Esophagus mucosa (tissue), 1 donor: ENCODE measurements at regions not wholly inside any gene's neighbourhood (a gene's known extent, or its start where the extent isn't known, plus 50 kb on each side); places are given as distances from the start of the nearest gene placed in this dataset.
A peak's percentile ranks its signal among the peaks of the same experiment; 100 is the strongest.

ENCODE experiments used
- ATAC-seq: fragments of 200-7000 bp; cut with Tn5 transposase; one replicate; pipeline ENCODE4 v1.9.1; 2020
- donor health status: DM: yes; HTN: yes; CAD: no.

- ATAC-seq: no peak
Observed at GRCh38 chr5:58057324-58057723, 402.6 kb downstream of the PLK2 start.

DNA sequence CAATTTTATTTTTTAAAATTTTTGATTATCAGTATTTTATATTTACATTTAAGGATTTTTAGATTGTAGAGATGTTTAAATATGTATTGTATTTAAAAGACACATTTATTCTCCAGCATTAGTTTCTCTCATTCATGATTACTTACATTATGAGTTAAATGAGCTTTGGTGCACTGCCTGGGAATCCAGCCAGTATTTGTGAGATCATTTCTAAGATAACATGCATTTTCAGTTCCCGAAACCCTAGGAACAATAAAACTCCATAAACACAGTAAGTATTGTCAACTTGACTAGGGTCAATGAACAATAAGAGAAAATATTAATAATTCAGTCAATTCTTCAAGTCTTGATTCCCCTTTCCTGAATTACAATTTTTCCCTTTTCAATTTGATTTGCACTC is 403.3 kb downstream of the PLK2 start:
- no peak for ATAC-seq

- ATAC-seq: no peak
Observed at GRCh38 chr5:58054018-58054417, 405.9 kb downstream of the PLK2 start.

DNA sequence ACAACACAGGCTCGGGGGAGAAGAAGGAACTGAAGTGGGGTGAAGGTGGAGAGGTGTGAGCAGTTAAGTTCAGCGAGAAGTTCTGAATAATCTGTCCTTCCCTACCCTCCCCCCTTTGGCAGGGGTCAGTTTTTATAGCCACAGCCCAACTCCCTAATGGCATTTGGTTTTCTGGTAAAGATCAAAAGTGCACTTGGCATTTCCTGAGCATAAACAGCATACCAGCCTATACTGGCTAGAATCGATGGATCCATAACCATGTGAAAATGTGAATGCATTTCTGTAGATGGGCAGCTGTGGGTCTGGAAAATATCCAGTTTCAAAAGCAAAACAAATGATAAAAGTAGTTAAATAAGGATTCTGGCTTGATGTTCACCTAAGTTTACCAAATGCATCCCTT is 410.9 kb downstream of the PLK2 start:
- no peak for ATAC-seq

DNA sequence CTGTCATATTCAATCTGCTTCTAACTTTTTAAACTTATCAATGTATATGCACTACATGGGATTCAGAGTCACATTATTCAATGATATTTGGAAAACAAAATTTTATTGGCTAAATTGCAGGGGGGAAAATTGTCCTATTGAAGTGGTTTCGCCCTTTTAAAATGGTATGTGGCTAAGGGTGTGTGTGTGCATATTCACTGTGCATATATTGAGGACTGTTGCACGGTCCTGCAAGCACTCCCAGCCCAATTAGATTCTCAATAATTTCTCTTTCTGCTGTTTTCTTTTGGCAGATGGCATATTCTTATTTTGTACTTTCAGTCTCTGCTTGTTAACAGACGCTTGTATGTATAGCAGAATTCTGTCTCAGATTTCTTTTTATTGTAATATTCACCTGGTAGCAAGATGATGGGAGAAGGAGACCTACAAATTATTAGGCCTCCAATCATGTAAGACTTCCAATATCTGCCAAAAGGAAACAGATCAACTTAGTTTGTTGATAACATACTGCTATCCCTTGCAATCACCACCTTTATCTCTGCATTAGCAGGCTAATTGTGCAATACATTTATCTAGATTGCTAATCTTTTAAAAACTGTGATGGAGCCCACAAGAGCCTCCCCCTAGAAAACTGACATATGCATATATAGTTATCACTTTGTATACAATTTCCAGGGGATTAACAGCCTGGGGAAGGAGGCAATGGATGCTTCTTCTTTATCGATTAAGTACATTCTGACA is 411.5 kb downstream of the PLK2 start:
- ATAC-seq: no peak

DNA sequence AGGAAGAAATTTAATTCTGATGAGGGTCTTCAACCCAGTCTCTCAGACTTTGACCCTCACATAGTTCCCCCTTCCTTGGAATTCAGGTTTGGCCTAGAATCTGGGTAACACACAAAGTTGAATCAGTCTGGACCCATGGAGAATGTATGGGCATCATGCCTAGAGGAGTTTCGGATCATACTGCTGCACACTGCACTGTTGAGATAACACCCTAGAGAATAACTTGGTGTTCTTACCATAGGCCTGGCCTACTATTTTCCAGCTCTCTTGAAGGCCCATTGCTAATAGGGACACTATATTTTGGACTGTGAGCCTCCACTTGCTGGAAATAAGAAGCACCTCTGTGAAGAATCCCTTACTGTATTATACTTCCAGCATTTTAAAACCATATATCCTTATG is 413.5 kb downstream of the PLK2 start:
- ATAC-seq: no peak

DNA sequence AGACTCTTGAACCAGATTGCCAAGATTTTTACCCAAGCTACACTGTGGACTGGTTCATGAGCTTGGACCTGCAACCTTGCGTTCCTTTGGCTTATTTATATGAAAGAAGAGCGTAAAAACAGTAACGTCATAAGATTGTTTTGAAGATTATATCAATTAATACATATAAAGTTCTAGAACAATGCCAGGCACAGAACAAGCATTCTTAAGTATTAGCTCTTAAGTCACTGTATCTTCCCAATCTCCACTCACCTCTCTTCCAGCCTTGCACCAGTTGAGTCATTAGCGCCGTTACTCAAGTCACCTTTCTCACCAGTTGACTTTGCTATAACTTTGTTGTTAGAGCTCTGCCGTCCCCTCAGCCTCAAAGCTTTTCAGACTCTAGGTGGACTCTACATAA is 415.7 kb downstream of the PLK2 start:
- ATAC-seq: no peak

- ATAC-seq: no peak
Observed at GRCh38 chr5:58043032-58043945, 416.6 kb downstream of the PLK2 start.

- no peak for ATAC-seq
Observed at GRCh38 chr5:58041884-58042283, 418.0 kb downstream of the PLK2 start.

GRCh38 chr5:58040846-58041245 is 419.0 kb downstream of the PLK2 start:
- no peak for ATAC-seq

DNA sequence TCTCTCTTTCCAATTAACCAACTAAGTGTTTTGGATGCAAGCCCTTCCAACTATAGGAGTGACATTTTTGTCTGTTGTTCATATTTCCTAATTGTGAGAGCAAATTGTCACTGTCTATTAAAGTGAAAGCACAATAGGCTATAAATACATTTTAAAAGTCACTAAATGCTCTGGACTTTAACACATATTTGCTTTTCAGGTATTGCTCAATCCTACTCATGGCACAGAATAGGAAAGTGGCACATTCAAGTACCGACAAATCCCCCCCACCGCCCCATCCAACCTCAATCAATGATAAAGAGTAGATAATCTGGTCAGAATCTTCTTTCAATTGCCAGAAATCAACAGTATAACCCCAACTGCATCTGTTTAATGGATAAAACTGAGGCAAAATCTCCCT is 419.8 kb downstream of the PLK2 start:
- ATAC-seq: no peak

GRCh38 chr5:58037899-58038298 is 422.0 kb downstream of the PLK2 start:
- no peak for ATAC-seq

DNA sequence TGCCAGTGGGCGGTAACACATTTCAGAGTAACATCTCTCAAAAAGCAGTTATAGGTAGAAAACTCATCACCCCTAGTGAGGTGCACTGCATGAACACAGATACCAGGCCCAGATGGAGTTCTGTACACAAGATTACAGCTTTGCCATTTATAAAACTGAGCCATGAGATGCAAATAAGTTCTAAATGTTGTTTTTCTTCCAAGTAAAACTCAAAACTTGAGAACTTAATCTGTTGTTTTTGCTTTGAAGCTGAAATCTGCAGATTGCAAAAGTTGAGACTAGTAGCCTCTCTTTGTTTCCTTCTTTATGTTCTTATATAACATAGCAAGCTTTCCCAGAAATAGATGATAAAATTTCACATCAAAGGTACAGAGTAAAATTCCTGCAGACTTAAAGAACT is 434.1 kb downstream of the PLK2 start:
- no peak for ATAC-seq

GRCh38 chr5:58024151-58024550 is 435.7 kb downstream of the PLK2 start:
- ATAC-seq: no peak

DNA sequence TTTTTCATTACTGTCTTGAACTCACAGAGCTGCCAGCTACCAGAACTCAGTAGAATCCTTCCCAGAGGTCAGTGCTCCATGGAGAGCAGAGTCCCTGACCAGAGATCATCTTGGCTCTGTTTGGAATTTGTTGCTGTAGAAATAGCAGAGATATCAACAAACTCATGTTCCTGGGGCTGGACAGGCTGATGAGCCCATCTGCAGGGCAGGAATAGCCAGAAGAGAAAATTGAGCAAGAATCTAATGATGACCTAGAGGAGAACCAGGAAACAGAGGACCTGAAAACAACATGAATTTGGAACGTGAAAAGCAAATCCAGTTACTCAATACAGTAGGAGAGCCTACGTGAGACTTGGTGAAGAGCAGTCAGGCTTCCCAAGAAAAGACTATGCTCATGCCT is 437.8 kb downstream of the PLK2 start:
- peak; percentile 52 for ATAC-seq

DNA sequence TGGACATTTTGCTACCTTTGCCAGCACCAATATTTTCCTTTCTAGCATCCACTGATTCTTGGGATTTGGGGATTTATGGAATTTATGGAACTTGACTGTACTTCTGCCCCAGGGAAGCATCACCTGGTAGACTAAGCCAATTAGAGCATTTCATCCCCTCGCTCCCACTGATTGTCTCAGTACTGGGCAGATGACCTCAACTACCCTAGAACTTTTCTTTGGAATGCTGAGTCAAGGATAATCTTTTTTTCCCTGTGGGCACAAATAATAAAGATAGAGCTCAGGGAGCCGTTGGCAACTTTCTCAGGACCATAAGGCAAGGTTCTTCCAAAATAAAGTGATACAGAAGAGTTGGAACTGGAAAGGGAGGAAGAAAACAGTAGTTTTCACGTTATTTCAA is 438.4 kb downstream of the PLK2 start:
- no peak for ATAC-seq

GRCh38 chr5:58019614-58020013 is 440.3 kb downstream of the PLK2 start:
- peak; percentile 44 for ATAC-seq

DNA sequence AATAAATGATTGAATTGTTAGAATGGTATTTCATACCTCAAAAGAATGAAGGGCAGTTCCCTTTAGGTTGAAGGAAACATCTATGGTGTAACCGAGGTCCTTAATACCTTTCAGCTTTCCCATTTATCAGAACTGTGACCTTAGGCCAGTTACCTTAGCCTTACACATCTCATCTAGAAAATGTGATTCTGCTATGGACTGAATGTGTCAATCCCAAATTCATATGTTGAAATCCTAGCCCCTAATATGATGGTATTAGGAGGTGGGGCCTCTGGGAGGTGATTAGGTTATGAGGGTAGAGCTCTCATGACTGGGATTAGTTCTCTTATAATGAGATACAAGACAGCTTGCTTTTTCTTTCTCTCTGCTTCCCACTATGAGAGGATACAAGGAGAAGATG is 441.9 kb downstream of the PLK2 start:
- ATAC-seq: no peak

DNA sequence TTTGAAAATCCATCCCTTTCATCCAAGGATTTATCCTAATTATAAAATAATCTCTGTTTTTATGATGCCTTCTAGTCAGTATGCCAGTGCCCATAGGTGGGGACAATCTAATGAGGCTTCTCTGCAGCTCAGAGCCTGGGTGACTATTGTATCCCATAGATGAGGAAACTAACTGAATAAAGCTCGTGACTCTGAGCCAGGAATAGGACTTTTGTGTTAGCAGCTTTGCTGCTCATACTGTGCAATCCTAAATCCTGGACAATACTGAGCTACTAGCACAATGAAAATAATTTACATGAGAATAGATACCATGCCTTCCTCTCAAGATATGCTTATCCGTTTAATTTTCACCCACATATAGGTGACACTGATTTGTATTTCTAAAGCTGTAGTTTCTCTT is 443.0 kb downstream of the PLK2 start:
- ATAC-seq: no peak

- no peak for ATAC-seq
Observed at GRCh38 chr5:58016358-58016757, 443.5 kb downstream of the PLK2 start.

DNA sequence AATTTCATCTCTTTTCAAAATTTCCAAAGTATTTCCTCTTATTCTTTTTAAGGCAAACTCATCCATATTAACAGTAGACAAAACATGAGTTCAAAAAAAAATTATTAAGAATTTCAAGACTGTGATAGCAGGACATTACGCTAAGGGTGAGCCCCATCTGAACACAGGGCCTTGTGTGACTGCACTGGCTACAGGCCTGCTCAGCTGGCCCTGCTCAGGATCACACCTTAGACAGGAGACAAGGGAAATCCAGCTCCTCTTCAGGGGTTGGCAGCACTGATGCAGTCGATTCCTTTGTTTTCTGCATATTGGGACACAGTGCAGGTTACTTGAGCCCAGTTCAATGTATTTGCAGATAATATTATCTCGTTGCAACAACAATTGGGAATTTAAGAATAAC is 444.7 kb downstream of the PLK2 start:
- ATAC-seq: no peak

GRCh38 chr5:58013542-58014258 is 446.2 kb downstream of the PLK2 start:
- no peak for ATAC-seq

DNA sequence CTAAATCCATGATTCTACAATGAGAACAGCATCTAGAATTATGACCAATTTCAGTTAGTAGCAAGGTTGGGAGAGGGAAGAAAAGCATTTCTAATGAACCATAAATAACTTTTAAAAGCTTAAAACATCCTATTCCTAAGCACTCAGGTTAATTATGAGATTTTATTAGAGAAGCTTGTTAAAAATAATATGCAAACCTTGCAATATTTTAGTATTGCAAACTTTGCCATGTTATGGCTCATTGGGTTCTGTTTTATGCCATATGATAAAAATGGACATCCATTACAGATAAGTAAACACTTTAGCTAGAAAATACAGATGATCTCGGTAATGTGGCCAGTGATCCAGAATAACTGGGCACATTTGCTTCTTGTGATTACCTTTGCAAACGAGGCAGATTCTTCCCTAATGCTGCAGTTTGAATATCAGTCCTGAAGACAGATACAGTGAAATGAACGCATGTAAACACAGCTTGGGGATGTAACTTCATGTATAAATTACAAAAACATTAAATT is 447.0 kb downstream of the PLK2 start:
- ATAC-seq: no peak
